Chondrocyte (in vitro differentiated cells): ENCODE measurements at regions not wholly inside any gene's neighbourhood (a gene's known extent, or its start where the extent isn't known, plus 50 kb on each side); places are given as distances from the start of the nearest gene placed in this dataset.

ENCODE experiments used
- DNase-seq: peaks from one replicate; pipeline ENCODE4 v3.0.0; 2021; ENCODE audit warnings: mixed read lengths, low spot score
- H3K27ac Mint-ChIP-seq: one replicate; pipeline ENCODE4 v1.8.0; 2021; ENCODE audit warnings: mild to moderate bottlenecking, moderate library complexity, mixed read lengths; ENCODE audit not compliant: unreplicated experiment
- H3K27me3 Mint-ChIP-seq: 2 replicates; pipeline ENCODE4 v1.8.0; 2021; ENCODE audit warnings: low read depth, mixed read lengths
- H3K36me3 Mint-ChIP-seq: 2 replicates; pipeline ENCODE4 v1.8.0; 2021; ENCODE audit warnings: low read depth, mixed read lengths
- H3K4me1 Mint-ChIP-seq: 2 replicates; pipeline ENCODE4 v1.8.0; 2021; ENCODE audit warnings: low read depth, mild to moderate bottlenecking, mixed read lengths
- H3K4me3 Mint-ChIP-seq: one replicate; pipeline ENCODE4 v1.8.0; 2021; ENCODE audit warnings: mild to moderate bottlenecking, moderate library complexity, mixed read lengths; ENCODE audit not compliant: unreplicated experiment
- H3K9me3 Mint-ChIP-seq: 2 replicates; pipeline ENCODE4 v1.8.0; 2021; ENCODE audit warnings: low read depth, mixed read lengths
- CTCF ChIP-seq: fragments of 200-600 bp; sonication (generic); IDR thresholded peaks from 2 replicates; pipeline ENCODE4 v1.5.0; 2021; ENCODE audit warnings: antibody characterized with exemption, mild to moderate bottlenecking, moderate library complexity

GRCh38 chr2:64196963-64197362 is 52.7 kb upstream of the PELI1 start:
- no peak overlapping the region for H3K4me3 Mint-ChIP-seq
- no peaks in the 10 kb centered on the region for H3K36me3 Mint-ChIP-seq
- peaks cover 4% of the 10 kb centered on the region for H3K9me3 Mint-ChIP-seq
- DNase-seq = no peak
- H3K4me1 Mint-ChIP-seq = peaks cover 11% of the 10 kb centered on the region
- no peak for TF ChIP-seq CTCF
- no peak overlapping the region for H3K27ac Mint-ChIP-seq
- H3K27me3 Mint-ChIP-seq = no peaks in the 10 kb centered on the region

GRCh38 chr2:64201151-64201550 is 56.9 kb upstream of the PELI1 start:
- peaks cover 41% of the 10 kb centered on the region for H3K4me1 Mint-ChIP-seq
- peaks cover 8% of the 10 kb centered on the region for H3K9me3 Mint-ChIP-seq
- no peaks in the 10 kb centered on the region for H3K36me3 Mint-ChIP-seq
- H3K4me3 Mint-ChIP-seq = no peak overlapping the region
- DNase-seq = no peak
- H3K27me3 Mint-ChIP-seq = no peaks in the 10 kb centered on the region
- H3K27ac Mint-ChIP-seq = peak overlapping the region; percentile 78
- TF ChIP-seq CTCF = no peak

- DNase-seq = no peak
- Mint-ChIP-seq H3K36me3 (no peaks in the 10 kb centered on the region), H3K27me3 (no peaks in the 10 kb centered on the region), H3K4me1 (peaks cover 41% of the 10 kb centered on the region), H3K4me3 (no peak overlapping the region), H3K9me3 (peaks cover 8% of the 10 kb centered on the region), H3K27ac (peak overlapping the region; percentile 93)
- TF ChIP-seq CTCF = no peak
Measured at GRCh38 chr2:64202206-64202845, 58.1 kb upstream of the PELI1 start.

DNA sequence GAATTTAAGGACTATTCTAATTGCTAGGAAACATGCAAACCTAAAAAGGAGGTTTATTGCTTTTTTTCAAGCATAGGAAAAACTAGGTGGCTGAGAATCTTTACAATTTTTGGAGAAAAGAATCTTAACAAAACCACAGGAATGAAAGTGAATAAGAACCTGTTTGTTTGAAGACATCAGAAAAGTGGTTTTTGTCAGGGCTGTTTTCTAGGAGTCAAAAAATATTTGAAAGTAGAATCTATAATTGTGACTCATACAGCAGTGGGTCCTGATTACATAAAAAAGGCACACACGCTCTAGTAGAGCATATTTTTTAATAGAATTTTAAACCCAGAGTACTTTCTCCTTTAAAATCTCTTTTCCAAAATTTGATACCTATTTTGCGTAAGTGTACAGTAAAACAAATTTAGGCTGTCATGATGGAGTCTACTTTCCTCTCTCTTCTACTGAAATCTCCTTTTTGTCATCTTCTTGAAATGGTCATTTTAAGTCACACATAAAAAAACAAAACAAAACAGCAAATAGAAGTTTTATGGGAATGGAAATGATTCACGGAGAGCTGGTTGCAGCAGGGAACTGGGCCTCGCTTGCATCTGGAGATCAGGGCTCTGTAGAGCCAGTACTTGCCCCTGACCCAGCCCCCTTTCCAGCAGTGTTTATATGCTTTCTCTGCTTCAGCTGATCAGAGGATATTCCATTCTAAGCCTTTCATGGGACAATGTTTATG is 59.1 kb upstream of the PELI1 start:
- no peak for TF ChIP-seq CTCF
- no peak for DNase-seq
- Mint-ChIP-seq H3K36me3 (no peaks in the 10 kb centered on the region), H3K27me3 (no peaks in the 10 kb centered on the region), H3K27ac (peak overlapping the region; percentile 93), H3K9me3 (peaks cover 8% of the 10 kb centered on the region), H3K4me1 (peaks cover 41% of the 10 kb centered on the region), H3K4me3 (no peak overlapping the region)

- Mint-ChIP-seq H3K9me3 (peaks cover 8% of the 10 kb centered on the region), H3K27ac (peak overlapping the region; percentile 93), H3K36me3 (no peaks in the 10 kb centered on the region), H3K4me1 (peaks cover 41% of the 10 kb centered on the region), H3K4me3 (peak overlapping the region; percentile 48), H3K27me3 (no peaks in the 10 kb centered on the region)
- no peak for TF ChIP-seq CTCF
- DNase-seq = no peak
Measured at GRCh38 chr2:64203858-64204632, 59.8 kb upstream of the PELI1 start.
